ENCODE measurements at regions not wholly inside any gene's neighbourhood (a gene's known extent, or its start where the extent isn't known, plus 50 kb on each side); places are given as distances from the start of the nearest gene placed in this dataset.

DNA sequence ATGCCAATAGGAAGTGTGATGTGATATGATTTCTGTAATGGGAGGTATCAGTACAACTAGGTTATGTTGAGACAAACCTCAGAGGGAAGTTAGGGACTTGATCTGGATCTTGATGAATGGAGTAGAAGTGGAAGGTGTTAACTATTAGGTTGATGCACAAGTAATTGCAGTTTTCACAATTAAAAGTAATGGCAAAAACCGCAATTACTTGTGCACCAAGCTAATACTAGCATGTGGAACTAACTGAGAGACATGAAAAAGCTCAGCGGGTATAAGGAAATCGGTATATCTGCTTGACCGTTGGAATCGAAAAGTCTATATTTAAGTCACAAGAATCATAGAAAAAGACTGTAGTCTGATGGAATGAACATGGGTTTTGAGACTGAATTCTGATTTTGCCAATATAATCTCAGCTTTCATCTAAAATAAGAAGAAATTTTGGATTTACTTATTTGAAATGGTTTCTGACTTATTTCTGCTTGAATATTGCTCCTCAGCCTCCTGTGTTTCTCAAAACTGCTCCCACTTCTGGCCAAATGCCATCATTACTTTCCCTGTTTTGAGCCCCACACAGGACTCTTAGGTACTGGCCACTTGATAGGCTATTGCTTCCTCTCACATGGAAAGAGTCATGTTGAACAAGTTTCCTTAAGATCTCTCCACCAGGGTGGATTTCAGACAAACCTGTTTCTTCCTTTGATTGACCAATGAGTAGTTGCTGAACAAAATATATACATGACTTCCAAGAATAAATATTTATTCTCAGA is 271.5 kb upstream of the COL8A1 start:
- no peaks in the 10 kb centered on the region for H3K9me3 ChIP-seq
- no peak for DNase-seq
- no peak overlapping the region for H3K4me3 ChIP-seq
- H3K4me1 ChIP-seq = no peaks in the 10 kb centered on the region
- TF ChIP-seq, protein P1, sequence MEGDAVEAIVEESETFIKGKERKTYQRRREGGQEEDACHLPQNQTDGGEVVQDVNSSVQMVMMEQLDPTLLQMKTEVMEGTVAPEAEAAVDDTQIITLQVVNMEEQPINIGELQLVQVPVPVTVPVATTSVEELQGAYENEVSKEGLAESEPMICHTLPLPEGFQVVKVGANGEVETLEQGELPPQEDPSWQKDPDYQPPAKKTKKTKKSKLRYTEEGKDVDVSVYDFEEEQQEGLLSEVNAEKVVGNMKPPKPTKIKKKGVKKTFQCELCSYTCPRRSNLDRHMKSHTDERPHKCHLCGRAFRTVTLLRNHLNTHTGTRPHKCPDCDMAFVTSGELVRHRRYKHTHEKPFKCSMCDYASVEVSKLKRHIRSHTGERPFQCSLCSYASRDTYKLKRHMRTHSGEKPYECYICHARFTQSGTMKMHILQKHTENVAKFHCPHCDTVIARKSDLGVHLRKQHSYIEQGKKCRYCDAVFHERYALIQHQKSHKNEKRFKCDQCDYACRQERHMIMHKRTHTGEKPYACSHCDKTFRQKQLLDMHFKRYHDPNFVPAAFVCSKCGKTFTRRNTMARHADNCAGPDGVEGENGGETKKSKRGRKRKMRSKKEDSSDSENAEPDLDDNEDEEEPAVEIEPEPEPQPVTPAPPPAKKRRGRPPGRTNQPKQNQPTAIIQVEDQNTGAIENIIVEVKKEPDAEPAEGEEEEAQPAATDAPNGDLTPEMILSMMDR (IDR thresholded peaks at IDR 0.05) = no peak
- TF ChIP-seq POLR2A (IDR thresholded peaks at IDR 0.05) = no peak
- H3K36me3 ChIP-seq = no peaks in the 10 kb centered on the region
- H3K27me3 ChIP-seq = no peaks in the 10 kb centered on the region
- no peak overlapping the region for H3K27ac ChIP-seq

DNA sequence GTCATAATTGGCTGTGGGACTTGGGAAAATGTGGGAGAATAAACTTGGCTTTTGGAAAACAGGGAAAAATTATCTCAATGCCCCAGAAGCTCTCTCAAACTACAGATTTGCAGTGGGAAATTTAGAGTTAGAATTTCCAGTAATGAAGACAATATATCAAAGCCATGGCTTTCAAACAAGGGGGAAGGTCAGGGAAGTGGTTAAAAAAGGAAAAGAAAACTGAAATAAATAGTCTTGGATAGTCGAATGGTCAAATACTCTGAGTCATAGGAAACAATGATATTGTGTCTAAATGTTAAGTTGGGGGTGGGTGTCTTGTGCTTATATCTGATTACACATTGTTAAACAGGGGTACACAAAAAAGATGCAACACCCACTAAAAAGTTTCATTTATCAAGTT is 272.4 kb upstream of the COL8A1 start:
- DNase-seq = no peak
- no peak overlapping the region for H3K27ac ChIP-seq
- no peaks in the 10 kb centered on the region for H3K27me3 ChIP-seq
- H3K4me3 ChIP-seq = no peak overlapping the region
- TF ChIP-seq, protein P1 (IDR thresholded peaks at IDR 0.05) = no peak
- no peak for TF ChIP-seq POLR2A (IDR thresholded peaks at IDR 0.05)
- no peaks in the 10 kb centered on the region for H3K4me1 ChIP-seq
- no peaks in the 10 kb centered on the region for H3K9me3 ChIP-seq
- no peaks in the 10 kb centered on the region for H3K36me3 ChIP-seq

DNA sequence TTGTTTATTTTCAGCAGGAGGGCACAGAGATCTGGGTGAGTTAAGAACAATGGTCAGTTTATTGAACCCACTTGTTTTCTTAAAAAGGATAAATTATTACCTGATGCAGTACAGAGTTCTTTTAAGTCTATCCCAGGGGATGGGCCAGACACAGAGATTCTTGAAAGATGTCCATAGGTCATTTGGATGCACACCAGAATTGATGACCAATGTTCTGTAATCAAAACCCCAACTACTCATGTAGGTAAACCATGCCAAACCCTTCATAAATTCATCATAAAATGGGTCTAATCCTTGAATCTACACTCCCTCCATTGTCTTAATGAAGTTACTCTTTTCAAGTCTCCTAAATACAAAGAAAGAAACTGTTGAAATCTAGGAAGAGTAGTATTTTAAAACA is 273.0 kb upstream of the COL8A1 start:
- no peaks in the 10 kb centered on the region for H3K36me3 ChIP-seq
- H3K27ac ChIP-seq = no peak overlapping the region
- no peak for DNase-seq
- no peaks in the 10 kb centered on the region for H3K9me3 ChIP-seq
- no peaks in the 10 kb centered on the region for H3K27me3 ChIP-seq
- H3K4me1 ChIP-seq = no peaks in the 10 kb centered on the region
- no peak overlapping the region for H3K4me3 ChIP-seq
- TF ChIP-seq POLR2A (IDR thresholded peaks at IDR 0.05) = no peak
- TF ChIP-seq, protein P1 (IDR thresholded peaks at IDR 0.05) = no peak

DNA sequence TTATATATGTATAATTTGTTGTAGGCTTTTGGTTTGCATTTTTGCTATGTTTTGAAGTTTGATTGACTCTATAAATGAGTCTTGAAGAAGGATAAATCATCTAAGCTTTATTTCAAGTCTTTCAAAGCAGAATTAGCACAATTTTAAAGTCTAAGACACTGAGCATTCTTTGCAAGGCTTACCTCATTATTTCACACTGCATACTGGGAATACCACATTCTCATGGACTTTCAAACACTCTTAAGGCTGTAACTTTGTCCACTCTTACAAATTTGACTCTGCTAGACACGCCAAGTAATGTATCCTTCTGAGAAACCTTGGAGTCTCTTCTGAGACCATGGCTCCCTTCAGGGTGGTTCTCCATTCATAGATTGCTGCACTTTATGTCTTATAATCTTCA is 281.3 kb upstream of the COL8A1 start:
- TF ChIP-seq, protein P1 (IDR thresholded peaks at IDR 0.05) = no peak
- no peak for TF ChIP-seq POLR2A (IDR thresholded peaks at IDR 0.05)
- no peaks in the 10 kb centered on the region for H3K4me1 ChIP-seq

DNA sequence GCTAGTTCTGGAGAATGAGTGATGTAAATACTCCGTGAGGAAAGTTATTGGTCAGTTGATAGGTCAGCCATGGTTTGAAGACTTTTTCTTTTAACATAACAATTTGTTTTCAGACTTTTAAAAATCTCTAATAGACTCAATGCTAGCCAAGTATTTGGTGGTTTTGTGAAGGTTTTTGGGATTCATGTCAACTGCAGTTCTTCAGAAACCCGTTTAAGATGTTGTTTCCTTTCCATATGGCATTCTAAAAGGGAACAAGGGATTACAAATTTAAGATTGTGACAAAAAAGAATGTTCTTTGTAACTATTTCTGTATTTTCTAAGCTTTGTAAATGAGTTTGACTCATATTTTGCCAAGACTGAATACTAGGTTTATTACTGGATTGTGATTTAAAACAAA is 281.7 kb upstream of the COL8A1 start:
- Histone ChIP-seq H3K27ac (no peak overlapping the region), H3K27me3 (no peaks in the 10 kb centered on the region), H3K9me3 (no peaks in the 10 kb centered on the region), H3K4me1 (no peaks in the 10 kb centered on the region), H3K4me3 (no peak overlapping the region), H3K36me3 (no peaks in the 10 kb centered on the region)
- TF ChIP-seq POLR2A (IDR thresholded peaks at IDR 0.05) = no peak
- TF ChIP-seq, protein P1 (IDR thresholded peaks at IDR 0.05) = no peak
- no peak for DNase-seq

More for the DNA sequence above, 281.3 kb upstream of the COL8A1 start:
- Histone ChIP-seq H3K27ac (no peak overlapping the region), H3K4me3 (no peak overlapping the region), H3K9me3 (no peaks in the 10 kb centered on the region), H3K27me3 (no peaks in the 10 kb centered on the region), H3K36me3 (no peaks in the 10 kb centered on the region)
- DNase-seq = no peak

Data from Peyer's patch (tissue), 4 donors.